Breast epithelium (tissue), 4 donors: ENCODE measurements at regions not wholly inside any gene's neighbourhood (a gene's known extent, or its start where the extent isn't known, plus 50 kb on each side); places are given as distances from the start of the nearest gene placed in this dataset.

Experiments used
- DNase-seq, 2 donors: peaks; one replicate each; pipeline ENCODE4 v3.0.0-alpha.2; 2019; ENCODE audit warnings: low spot score in 2 of 2
- H3K27ac ChIP-seq, 2 donors: fragments of 200-600 bp; sonication (generic) in 1 of 2; one replicate each; pipeline ENCODE4 v1.5.1; 2016 to 2019; ENCODE audit warnings: mild to moderate bottlenecking in 1 of 2
- H3K27me3 ChIP-seq, 2 donors: fragments of 200-600 bp; sonication (generic) in 1 of 2; one replicate each; pipeline versions ENCODE4 v1.5.1 to v1.6.0; 2017 to 2019; ENCODE audit warnings: control low read depth in 1 of 2, mild to moderate bottlenecking in 1 of 2
- H3K36me3 ChIP-seq: fragments of 200-600 bp; one replicate; pipeline ENCODE4 v1.5.1; 2019
- H3K4me1 ChIP-seq, 2 donors: fragments of 200-600 bp; sonication (generic); one replicate each; pipeline ENCODE4 v1.5.1; 2016 to 2019; ENCODE audit warnings: control low read depth in 1 of 2
- H3K4me3 ChIP-seq, 3 donors: fragments of 200-600 bp; sonication (generic); 1 replicate in 2 of 3; 2 replicates in 1 of 3; pipeline ENCODE4 v1.5.1; 2016 to 2019; ENCODE audit warnings: mild to moderate bottlenecking in 3 of 3, moderate library complexity in 2 of 3
- H3K9me3 ChIP-seq, 2 donors: fragments of 200-600 bp; sonication (generic) in 1 of 2; one replicate each; pipeline ENCODE4 v1.5.1; 2016 to 2019; ENCODE audit warnings: control low read depth in 1 of 2
- POLR2A ChIP-seq: fragments of 450-650 bp; IDR thresholded peaks from one replicate; pipeline ENCODE4 v1.6.1; 2016; ENCODE audit warnings: antibody characterized with exemption, mild to moderate bottlenecking, moderate library complexity
- POLR2AphosphoS5 ChIP-seq, 3 donors: sonication (generic); formaldehyde crosslinking; IDR thresholded peaks; one replicate each; pipeline ENCODE4 v1.6.1; 2017; ENCODE audit warnings: antibody characterized with exemption in 3 of 3
- intact Hi-C: fragments of 100-400 bp; cut with DNase I; formaldehyde crosslinking; loops from one replicate; pipeline ENCODE4 v1.15.1; 2023; ENCODE audit warnings: low total_unique reads
- TF ChIP-seq, protein P1 (sequence below), 3 donors: fragments of 450-650 bp; IDR thresholded peaks; one replicate each; pipeline ENCODE4 v1.5.1; 2016 to 2017; ENCODE audit warnings: antibody characterized with exemption in 3 of 3, mild to moderate bottlenecking in 3 of 3, moderate library complexity in 3 of 3

DNA sequence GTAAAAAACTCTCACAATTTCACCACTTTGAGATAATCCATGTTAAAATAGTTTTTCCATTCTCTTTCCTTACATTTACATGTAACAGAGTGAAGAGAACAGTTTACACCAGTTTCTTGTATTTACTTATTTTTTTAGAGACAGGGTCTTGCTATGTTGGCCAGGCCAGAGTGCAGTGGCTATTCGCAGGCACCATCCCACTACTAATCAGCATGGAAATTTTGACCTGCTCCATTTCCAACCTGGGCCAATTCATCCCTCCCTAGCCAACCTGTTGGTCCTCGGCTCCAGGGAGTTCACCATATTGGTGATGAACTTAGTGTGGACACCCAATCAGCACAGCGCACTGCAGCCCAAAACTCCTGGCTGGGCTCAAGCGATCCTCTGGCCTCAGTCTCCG is 74.1 kb downstream of the LYZL2 start:
- no peak overlapping the region for H3K4me3 ChIP-seq
- TF ChIP-seq, protein P1, sequence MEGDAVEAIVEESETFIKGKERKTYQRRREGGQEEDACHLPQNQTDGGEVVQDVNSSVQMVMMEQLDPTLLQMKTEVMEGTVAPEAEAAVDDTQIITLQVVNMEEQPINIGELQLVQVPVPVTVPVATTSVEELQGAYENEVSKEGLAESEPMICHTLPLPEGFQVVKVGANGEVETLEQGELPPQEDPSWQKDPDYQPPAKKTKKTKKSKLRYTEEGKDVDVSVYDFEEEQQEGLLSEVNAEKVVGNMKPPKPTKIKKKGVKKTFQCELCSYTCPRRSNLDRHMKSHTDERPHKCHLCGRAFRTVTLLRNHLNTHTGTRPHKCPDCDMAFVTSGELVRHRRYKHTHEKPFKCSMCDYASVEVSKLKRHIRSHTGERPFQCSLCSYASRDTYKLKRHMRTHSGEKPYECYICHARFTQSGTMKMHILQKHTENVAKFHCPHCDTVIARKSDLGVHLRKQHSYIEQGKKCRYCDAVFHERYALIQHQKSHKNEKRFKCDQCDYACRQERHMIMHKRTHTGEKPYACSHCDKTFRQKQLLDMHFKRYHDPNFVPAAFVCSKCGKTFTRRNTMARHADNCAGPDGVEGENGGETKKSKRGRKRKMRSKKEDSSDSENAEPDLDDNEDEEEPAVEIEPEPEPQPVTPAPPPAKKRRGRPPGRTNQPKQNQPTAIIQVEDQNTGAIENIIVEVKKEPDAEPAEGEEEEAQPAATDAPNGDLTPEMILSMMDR (IDR thresholded peaks at IDR 0.05), result no peak
- TF ChIP-seq POLR2AphosphoS5 (IDR thresholded peaks at IDR 0.05) (no peak), POLR2A (no peak)
- H3K27ac ChIP-seq, result peak overlapping the region in 1 of 2 donors; percentile 3
- no peak for DNase-seq
- no peaks in the 10 kb centered on the region for H3K36me3 ChIP-seq
- H3K4me1 ChIP-seq, result no peaks in the 10 kb centered on the region
- intact Hi-C loops, result no loop called here
- H3K9me3 ChIP-seq, result peaks cover 0 to 4% of the 10 kb centered on the region in 2 donors
- H3K27me3 ChIP-seq, result no peaks in the 10 kb centered on the region

DNA sequence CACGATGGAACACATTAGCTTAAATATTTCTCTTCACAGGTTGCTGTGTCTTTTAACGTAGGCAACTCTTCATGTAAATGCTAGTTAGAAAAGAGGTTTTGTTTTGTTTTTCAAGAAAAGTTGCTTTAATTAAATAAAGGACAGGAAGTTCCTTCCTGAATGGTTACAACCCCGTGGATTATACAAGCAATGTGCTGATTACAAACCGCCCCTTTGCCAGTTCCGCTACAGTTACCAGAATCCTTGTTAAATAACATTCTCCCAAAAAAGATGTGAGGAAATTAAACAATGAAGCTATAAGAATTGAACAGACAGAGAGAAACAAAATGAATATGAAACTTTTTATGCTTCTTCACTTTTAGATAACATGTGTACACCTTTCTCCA is 75.1 kb downstream of the LYZL2 start:
- no peak for DNase-seq
- Histone ChIP-seq H3K4me3 (peak overlapping the region in 2 of 3 donors; percentile 17 to 55), H3K4me1 (no peaks in the 10 kb centered on the region), H3K27ac (peak overlapping the region; percentile 41 to 78), H3K27me3 (no peaks in the 10 kb centered on the region), H3K9me3 (peaks cover 0 to 4% of the 10 kb centered on the region in 2 donors), H3K36me3 (no peaks in the 10 kb centered on the region)
- TF ChIP-seq POLR2AphosphoS5 (IDR thresholded peaks at IDR 0.05), result no peak
- TF ChIP-seq, protein P1 (IDR thresholded peaks at IDR 0.05), result no peak
- TF ChIP-seq POLR2A, result no peak
- intact Hi-C loops, result no loop called here

DNA sequence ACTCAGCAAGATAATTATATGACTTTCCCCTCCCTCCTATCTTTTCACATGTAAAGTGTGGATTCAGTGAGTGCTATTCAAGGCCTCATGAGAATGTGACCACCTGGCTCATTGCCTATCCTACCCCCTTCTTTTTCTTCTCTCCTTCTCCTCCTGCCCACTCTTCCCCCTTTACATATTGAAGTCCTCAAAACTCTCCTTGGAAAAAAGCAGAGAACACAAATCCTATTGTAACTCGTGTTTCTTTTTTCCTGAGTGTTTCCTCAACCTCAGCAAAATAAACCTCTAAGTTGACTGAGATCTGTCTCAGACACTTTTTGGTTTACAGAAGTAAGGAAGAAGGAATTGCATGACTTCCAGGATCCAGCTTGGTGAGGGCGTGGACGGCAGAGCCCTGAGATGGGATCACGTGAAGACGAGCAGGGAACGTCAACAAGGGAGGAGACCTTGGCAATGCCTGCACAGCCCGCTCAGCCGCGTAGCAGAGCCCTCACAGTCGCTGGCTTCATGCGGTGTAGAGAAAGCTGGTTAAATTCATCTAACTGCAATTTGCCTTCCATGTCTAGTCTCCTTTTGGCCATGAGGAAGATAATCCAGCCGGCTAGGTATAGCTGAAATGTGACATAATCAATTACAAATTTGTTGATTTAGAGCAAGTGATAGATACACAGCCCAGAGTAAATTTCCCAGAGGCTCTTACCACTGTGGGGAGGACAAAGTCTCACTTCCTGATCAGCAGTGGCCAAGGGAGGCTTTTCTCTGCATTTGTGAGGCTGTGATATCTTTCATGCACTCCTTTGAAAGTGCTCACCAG is 75.7 kb downstream of the LYZL2 start:
- Histone ChIP-seq H3K9me3 (no peaks in the 10 kb centered on the region), H3K36me3 (no peaks in the 10 kb centered on the region), H3K27ac (peak overlapping the region; percentile 41 to 78), H3K4me3 (peak overlapping the region; percentile 8 to 55 (median 17)), H3K27me3 (no peaks in the 10 kb centered on the region), H3K4me1 (no peaks in the 10 kb centered on the region)
- TF ChIP-seq POLR2AphosphoS5 (IDR thresholded peaks at IDR 0.05), result peak in 1 of 3 donors; percentile 51
- TF ChIP-seq POLR2A, result no peak
- TF ChIP-seq, protein P1 (IDR thresholded peaks at IDR 0.05), result no peak
- peak in 1 of 2 donors; percentile 59 for DNase-seq
- intact Hi-C loops, result no loop called here

DNA sequence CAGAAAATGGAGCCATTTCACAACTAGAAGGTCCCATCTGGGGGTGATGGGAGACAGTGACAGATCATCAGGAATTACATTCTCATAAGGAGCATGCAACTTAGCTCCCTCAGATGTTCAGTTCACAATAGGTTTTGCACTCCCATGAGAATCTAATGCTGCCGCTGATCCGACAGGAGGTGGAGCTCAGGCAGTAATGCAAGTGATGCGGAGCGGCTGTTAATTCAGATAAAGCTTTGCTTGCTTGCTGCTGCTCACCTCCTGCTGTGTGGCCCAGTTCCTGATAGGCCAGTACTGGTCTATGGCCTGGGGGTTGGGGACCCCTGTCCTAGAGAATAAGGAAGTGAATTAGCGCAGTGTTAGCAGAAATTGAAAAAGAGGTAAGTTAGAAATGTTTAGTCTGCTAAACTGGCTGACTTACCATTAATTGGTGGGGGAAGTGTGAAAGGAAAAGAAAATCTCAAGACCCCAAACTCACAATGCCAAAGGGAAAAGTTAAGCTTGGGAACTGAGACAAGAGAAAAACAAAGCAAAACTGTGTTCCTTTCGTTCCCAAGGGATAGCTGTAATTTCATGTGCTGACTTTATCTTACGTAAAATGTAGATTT is 76.4 kb downstream of the LYZL2 start:
- Histone ChIP-seq H3K36me3 (no peaks in the 10 kb centered on the region), H3K27me3 (no peaks in the 10 kb centered on the region), H3K27ac (peak overlapping the region; percentile 41 to 78), H3K4me1 (no peaks in the 10 kb centered on the region), H3K9me3 (no peaks in the 10 kb centered on the region), H3K4me3 (no peak overlapping the region)
- intact Hi-C loops, result no loop called here
- TF ChIP-seq POLR2AphosphoS5 (IDR thresholded peaks at IDR 0.05) (no peak), POLR2A (no peak)
- TF ChIP-seq, protein P1 (IDR thresholded peaks at IDR 0.05), result no peak
- no peak for DNase-seq
